ENCODE measurements at regions not wholly inside any gene's neighbourhood (a gene's known extent, or its start where the extent isn't known, plus 50 kb on each side); places are given as distances from the start of the nearest gene placed in this dataset.

- H3K27me3 ChIP-seq (ENCODE audit: insufficient read depth, low read length): no peaks in the 10 kb centered on the region
- H3K9me3 ChIP-seq (ENCODE audit: insufficient read depth, low read depth, low read length): no peaks in the 10 kb centered on the region
- Mint-ChIP-seq H3K36me3 (ENCODE audit: low read depth, unreplicated experiment) (no peaks in the 10 kb centered on the region), H3K9me3 (ENCODE audit: unreplicated experiment) (no peaks in the 10 kb centered on the region), H3K4me1 (ENCODE audit: low read depth, unreplicated experiment) (no peaks in the 10 kb centered on the region), H3K27me3 (ENCODE audit: low read depth, unreplicated experiment) (no peaks in the 10 kb centered on the region), H3K4me3 (ENCODE audit: unreplicated experiment) (no peak overlapping the region), H3K27ac (ENCODE audit: unreplicated experiment) (no peak overlapping the region)
- no peak for DNase-seq (ENCODE audit: low read depth)
- no peaks in the 10 kb centered on the region for H4K20me1 ChIP-seq (ENCODE audit: insufficient read depth, low read length)
- no peak overlapping the region for H3K4me3 ChIP-seq (ENCODE audit: insufficient read depth, low read depth, low read length)
- H3K36me3 ChIP-seq (ENCODE audit: insufficient read depth, low read length): no peaks in the 10 kb centered on the region
- no peak for TF ChIP-seq EZH2 (IDR thresholded peaks at IDR 0.05; ENCODE audit: insufficient read depth, low read length)
- H3K27ac ChIP-seq (ENCODE audit: low read depth, low read length): no peak overlapping the region
- no peak for FAIRE-seq
- H3K79me2 ChIP-seq (ENCODE audit: insufficient read depth, low read length): peaks cover 3% of the 10 kb centered on the region
- no peak overlapping the region for H3K4me2 ChIP-seq (ENCODE audit: low read length)
- no peak overlapping the region for H2AFZ ChIP-seq (ENCODE audit: low read depth, low read length)
- no peak overlapping the region for H3K9ac ChIP-seq (ENCODE audit: low read length)
- H3K4me1 ChIP-seq (ENCODE audit: insufficient read depth, low read length): no peaks in the 10 kb centered on the region
Observed at GRCh38 chr18:39784541-39784940, 2170.5 kb upstream of the PIK3C3 start.

GRCh38 chr18:39781565-39781964, 2173.5 kb upstream of the PIK3C3 start:
- no peak overlapping the region for H3K4me2 ChIP-seq (ENCODE audit: low read length)
- Mint-ChIP-seq H3K27ac (ENCODE audit: unreplicated experiment) (no peak overlapping the region), H3K9me3 (ENCODE audit: unreplicated experiment) (no peaks in the 10 kb centered on the region), H3K4me1 (ENCODE audit: low read depth, unreplicated experiment) (no peaks in the 10 kb centered on the region), H3K4me3 (ENCODE audit: unreplicated experiment) (no peak overlapping the region), H3K36me3 (ENCODE audit: low read depth, unreplicated experiment) (no peaks in the 10 kb centered on the region), H3K27me3 (ENCODE audit: low read depth, unreplicated experiment) (no peaks in the 10 kb centered on the region)
- TF ChIP-seq CTCF (IDR thresholded peaks at IDR 0.05; ENCODE audit: insufficient read depth, low read depth, low read length): no peak
- TF ChIP-seq EZH2 (IDR thresholded peaks at IDR 0.05; ENCODE audit: insufficient read depth, low read length): no peak
- H3K4me1 ChIP-seq (ENCODE audit: insufficient read depth, low read length): no peaks in the 10 kb centered on the region
- no peak overlapping the region for H3K9ac ChIP-seq (ENCODE audit: low read length)
- H3K79me2 ChIP-seq (ENCODE audit: insufficient read depth, low read length): no peaks in the 10 kb centered on the region
- H3K9me3 ChIP-seq (ENCODE audit: insufficient read depth, low read depth, low read length): no peaks in the 10 kb centered on the region
- DNase-seq (ENCODE audit: low read depth): no peak
- H3K36me3 ChIP-seq (ENCODE audit: insufficient read depth, low read length): no peaks in the 10 kb centered on the region
- no peak overlapping the region for H3K27ac ChIP-seq (ENCODE audit: low read depth, low read length)
- no peak overlapping the region for H3K4me3 ChIP-seq (ENCODE audit: insufficient read depth, low read depth, low read length)
- H3K27me3 ChIP-seq (ENCODE audit: insufficient read depth, low read length): no peaks in the 10 kb centered on the region
- no peaks in the 10 kb centered on the region for H4K20me1 ChIP-seq (ENCODE audit: insufficient read depth, low read length)
- no peak for FAIRE-seq
- H2AFZ ChIP-seq (ENCODE audit: low read depth, low read length): no peak overlapping the region

GRCh38 chr18:39780774-39781173, 2174.3 kb upstream of the PIK3C3 start:
- Histone ChIP-seq H3K9ac (ENCODE audit: low read length) (no peak overlapping the region), H3K27me3 (ENCODE audit: insufficient read depth, low read length) (no peaks in the 10 kb centered on the region), H3K27ac (ENCODE audit: low read depth, low read length) (no peak overlapping the region), H3K9me3 (ENCODE audit: insufficient read depth, low read depth, low read length) (no peaks in the 10 kb centered on the region), H3K4me1 (ENCODE audit: insufficient read depth, low read length) (no peaks in the 10 kb centered on the region), H3K4me2 (ENCODE audit: low read length) (no peak overlapping the region), H4K20me1 (ENCODE audit: insufficient read depth, low read length) (no peaks in the 10 kb centered on the region), H3K79me2 (ENCODE audit: insufficient read depth, low read length) (no peaks in the 10 kb centered on the region), H3K36me3 (ENCODE audit: insufficient read depth, low read length) (no peaks in the 10 kb centered on the region), H3K4me3 (ENCODE audit: insufficient read depth, low read depth, low read length) (no peak overlapping the region), H2AFZ (ENCODE audit: low read depth, low read length) (no peak overlapping the region)
- no peak for FAIRE-seq
- TF ChIP-seq CTCF (IDR thresholded peaks at IDR 0.05; ENCODE audit: insufficient read depth, low read depth, low read length) (no peak), EZH2 (IDR thresholded peaks at IDR 0.05; ENCODE audit: insufficient read depth, low read length) (no peak)
- H3K4me3 Mint-ChIP-seq (ENCODE audit: unreplicated experiment): no peak overlapping the region
- no peaks in the 10 kb centered on the region for H3K27me3 Mint-ChIP-seq (ENCODE audit: low read depth, unreplicated experiment)
- H3K27ac Mint-ChIP-seq (ENCODE audit: unreplicated experiment): no peak overlapping the region
- no peak for DNase-seq (ENCODE audit: low read depth)
- no peaks in the 10 kb centered on the region for H3K36me3 Mint-ChIP-seq (ENCODE audit: low read depth, unreplicated experiment)
- no peaks in the 10 kb centered on the region for H3K9me3 Mint-ChIP-seq (ENCODE audit: unreplicated experiment)
- H3K4me1 Mint-ChIP-seq (ENCODE audit: low read depth, unreplicated experiment): no peaks in the 10 kb centered on the region
